Endothelial cell of umbilical vein (primary cell): ENCODE measurements at regions not wholly inside any gene's neighbourhood (a gene's known extent, or its start where the extent isn't known, plus 50 kb on each side); places are given as distances from the start of the nearest gene placed in this dataset.

Experiments
- JUN ChIP-seq: IDR thresholded peaks from 2 replicates; pipeline ENCODE4 v1.6.1; 2011; ENCODE audit warnings: borderline replicate concordance, low read depth; ENCODE audit not compliant: insufficient read length, insufficient read depth
- TF ChIP-seq, protein P1 (sequence below), 2 donors: IDR thresholded peaks; 1 replicate in 1 of 2; 2 replicates in 1 of 2; pipeline ENCODE4 v1.5.1; 2011; ENCODE audit warnings: low read length in 2 of 2, mild to moderate bottlenecking in 2 of 2, moderate library complexity in 2 of 2, control low read depth in 1 of 2, inconsistent platforms in 1 of 2, low read depth in 1 of 2; ENCODE audit not compliant: insufficient read depth in 1 of 2; ENCODE audit errors: extremely low read depth in 1 of 2

DNA sequence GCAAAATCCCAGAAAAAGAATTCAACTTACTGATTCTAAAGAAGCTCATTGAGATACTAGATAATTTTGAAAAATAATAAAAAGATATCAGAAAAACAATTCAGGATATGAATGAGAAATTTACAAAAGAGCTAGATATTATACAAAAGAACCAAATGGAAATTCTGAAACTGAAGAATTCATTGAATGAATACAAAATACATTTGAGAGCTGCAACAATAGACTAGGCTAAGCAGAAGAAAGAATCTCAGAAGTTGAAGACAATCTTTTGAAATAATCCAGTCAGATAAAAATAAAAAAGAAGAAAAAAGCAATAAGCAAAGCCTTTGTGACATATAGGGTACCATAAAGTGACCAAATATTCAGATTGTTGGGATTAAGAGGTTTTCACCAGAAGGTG is 206.0 kb downstream of the CD109 start:
- TF ChIP-seq, protein P1, sequence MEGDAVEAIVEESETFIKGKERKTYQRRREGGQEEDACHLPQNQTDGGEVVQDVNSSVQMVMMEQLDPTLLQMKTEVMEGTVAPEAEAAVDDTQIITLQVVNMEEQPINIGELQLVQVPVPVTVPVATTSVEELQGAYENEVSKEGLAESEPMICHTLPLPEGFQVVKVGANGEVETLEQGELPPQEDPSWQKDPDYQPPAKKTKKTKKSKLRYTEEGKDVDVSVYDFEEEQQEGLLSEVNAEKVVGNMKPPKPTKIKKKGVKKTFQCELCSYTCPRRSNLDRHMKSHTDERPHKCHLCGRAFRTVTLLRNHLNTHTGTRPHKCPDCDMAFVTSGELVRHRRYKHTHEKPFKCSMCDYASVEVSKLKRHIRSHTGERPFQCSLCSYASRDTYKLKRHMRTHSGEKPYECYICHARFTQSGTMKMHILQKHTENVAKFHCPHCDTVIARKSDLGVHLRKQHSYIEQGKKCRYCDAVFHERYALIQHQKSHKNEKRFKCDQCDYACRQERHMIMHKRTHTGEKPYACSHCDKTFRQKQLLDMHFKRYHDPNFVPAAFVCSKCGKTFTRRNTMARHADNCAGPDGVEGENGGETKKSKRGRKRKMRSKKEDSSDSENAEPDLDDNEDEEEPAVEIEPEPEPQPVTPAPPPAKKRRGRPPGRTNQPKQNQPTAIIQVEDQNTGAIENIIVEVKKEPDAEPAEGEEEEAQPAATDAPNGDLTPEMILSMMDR (IDR thresholded peaks at IDR 0.05; ENCODE audit: extremely low read depth in 1 of 2, insufficient read depth in 1 of 2, low read depth in 1 of 2, low read length in 2 of 2): no peak
- TF ChIP-seq JUN: no peak
